Frontal cortex (tissue), 3 donors: ENCODE measurements at regions not wholly inside any gene's neighbourhood (a gene's known extent, or its start where the extent isn't known, plus 50 kb on each side); places are given as distances from the start of the nearest gene placed in this dataset.
"Not testable (repeated sequence)": the region's sequence is repeated elsewhere in the genome, so short reads cannot be mapped to it uniquely, and the experiment has no call there.

Source experiments
- DNase-seq, 2 donors: peaks; one replicate each; pipeline ENCODE4 v3.0.0; 2012; ENCODE audit warnings: low spot score in 2 of 2
- FAIRE-seq: peaks from 2 replicates; lab custom pipeline; 2012; peaks lifted over from hg19 to GRCh38; lab: Jason Lieb, UNC
- donor health status: control.
- donor health status: control.
- donor health status: control.

- FAIRE-seq: no peak
- no peak for DNase-seq
Observed at GRCh38 chrX:150099316-150099715, 161.0 kb upstream of the EOLA2 start.

GRCh38 chrX:150100261-150100660 lies 162.0 kb upstream of the EOLA2 start:
- DNase-seq: no peak
- FAIRE-seq: no peak

- FAIRE-seq: no peak
- no peak for DNase-seq
Observed at GRCh38 chrX:150118476-150118875, 180.2 kb upstream of the EOLA2 start.

DNA sequence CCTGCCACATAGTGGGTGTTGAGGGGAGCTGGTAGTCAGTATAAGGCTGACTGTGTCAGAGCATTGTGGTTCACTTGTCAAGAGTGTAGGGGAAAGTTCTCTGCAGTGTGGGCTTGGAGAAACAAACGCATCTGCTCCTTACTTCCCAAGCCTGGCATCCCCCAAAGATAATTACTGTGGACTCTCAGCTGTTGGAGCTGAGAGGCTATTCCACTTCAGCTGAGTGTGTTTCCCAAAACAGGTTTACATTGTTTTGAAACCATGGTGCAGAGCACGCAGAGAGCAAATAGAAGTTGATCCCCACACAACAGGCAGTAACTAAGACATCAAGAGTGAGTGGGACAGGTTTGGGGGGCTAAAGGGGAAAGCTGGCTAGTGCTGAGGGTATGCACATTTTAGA lies 181.0 kb upstream of the EOLA2 start:
- no peak for FAIRE-seq
- no peak for DNase-seq

- DNase-seq, FAIRE-seq: not testable (repeated sequence)
Observed at GRCh38 chrX:150125045-150125444, 186.8 kb upstream of the EOLA2 start.

GRCh38 chrX:150127216-150127615 lies 188.9 kb upstream of the EOLA2 start:
- DNase-seq: no peak
- FAIRE-seq: no peak

DNA sequence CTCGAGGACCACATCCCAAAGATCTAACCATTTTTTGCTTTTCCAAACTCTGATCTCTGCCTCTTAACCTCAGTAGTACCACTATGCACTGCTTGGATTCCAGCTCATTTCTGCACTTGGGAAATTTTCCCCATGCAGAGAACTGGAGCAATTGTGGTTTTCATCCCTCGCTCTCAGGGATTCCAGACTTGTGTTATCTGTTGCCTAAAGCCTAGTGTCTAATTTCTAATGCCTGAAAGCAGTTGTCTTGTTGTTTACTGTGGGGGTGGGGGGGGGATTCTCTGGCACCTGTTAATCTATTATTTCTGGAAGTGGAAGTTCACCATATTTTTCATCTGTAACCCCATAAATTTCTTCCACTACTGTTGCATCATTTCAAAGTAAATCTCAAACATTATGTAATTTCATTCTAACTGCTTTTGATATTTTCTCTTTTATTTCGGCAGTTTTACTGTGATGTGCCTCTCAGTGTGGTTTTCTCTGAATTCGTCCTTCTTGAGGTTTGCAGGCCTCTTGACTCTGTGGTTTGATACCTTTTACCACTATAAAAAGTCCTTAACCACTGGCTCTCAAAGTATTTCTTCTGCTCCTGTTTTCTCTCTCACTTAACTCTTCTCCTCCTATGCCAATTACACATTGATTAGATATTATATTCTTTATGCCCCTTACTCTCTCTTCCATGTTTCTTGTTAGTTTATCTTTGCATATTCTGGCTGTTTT lies 205.6 kb upstream of the EOLA2 start:
- DNase-seq: no peak
- no peak for FAIRE-seq

GRCh38 chrX:150146271-150146896 lies 208.1 kb upstream of the EOLA2 start:
- DNase-seq: no peak
- no peak for FAIRE-seq

DNA sequence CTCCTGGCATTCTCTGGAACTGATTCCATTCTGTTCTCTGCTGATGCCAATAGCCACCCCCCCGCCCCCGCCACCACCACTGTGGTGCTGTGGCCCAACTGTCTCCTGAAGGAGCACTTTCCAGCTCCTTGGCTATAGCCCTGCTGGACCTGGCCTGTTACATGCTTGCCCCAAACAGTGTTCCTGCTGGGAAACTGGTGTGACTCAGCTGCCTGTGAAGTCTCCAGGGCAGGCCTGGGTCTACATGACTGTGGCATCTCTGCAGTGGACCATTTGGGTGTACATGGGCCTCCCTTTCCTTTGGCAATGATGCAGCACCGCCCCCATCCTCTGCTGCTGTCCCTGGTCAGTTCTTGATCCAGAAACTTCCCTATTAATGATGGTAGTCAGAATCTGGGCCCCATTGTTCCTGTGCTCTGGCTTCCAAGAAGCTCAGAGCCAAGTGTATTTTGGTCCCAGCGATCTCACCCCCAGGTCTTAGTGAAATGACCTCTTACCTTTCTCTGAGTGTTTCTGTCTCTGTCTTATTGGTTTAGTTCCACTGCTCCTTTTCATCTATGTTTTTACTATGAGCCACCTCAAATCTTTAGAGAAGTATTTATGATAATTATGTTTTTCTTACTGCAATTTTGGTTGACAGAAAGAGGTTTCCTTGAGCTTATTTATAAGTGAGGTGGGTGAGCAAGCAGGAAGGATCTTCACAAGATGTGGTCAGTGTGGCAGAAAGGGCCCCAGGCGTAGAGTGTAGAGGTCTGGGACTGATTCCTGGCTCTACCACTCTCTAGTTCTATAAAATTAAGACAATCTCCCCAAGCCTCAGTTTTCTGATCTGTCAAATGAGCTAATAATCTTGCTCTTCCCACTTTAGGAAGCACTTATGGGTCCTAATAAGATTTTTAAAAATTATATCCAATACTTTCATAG lies 210.7 kb upstream of the EOLA2 start:
- FAIRE-seq: no peak

DNA sequence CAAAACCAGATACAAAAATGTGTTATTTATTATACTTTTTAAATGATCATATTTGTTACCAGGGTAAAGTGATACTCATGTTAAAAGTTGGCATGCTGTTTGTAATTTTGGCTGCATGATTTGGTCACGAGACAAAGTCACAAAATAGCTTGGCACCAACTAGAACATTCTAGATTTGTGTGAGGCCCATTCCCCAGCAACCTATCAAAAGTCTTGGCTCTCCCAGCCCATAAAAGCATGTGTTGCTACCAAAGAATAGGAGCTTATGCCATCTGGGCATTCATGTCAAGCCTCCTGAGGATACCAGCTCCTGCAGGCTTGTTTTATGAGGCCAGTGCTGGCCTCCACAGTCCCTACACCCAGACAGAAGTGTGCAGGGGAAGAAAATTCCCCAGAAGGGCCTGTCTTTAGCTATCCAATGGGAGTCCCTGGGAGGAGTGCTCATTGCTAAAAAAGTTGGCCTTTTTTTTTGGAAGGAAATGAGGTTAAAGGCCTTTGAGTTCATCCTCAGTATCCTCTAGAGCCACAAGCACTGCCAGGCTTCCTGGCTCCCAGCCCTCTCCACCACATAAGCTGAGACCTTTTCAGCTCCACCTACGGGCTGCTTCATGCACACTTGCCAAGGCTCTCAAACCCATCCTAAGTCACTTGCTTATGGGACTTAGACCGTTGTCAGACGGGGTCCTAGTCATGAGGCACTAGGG lies 211.9 kb upstream of the EOLA2 start:
- FAIRE-seq (no peak), DNase-seq (no peak)

More for the DNA sequence above, 210.7 kb upstream of the EOLA2 start:
- DNase-seq: no peak

DNA sequence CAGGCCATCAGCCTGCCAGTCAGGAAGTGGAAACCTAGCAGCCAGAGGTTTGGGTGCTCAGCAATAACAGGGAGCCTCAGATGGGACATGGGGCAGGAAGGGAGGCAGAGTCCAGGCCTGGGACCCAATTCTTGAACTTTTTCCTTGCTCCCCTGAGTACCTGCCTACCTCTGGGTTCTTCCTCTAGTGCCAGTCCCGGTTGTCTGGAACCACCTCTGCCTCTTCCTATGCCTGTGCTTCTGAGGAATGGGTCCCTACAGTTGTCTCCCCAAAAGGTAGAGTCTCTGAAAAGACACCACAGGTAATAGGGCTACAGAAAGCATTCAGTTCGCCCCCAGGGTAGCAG lies 212.4 kb upstream of the MAMLD1 start:
- FAIRE-seq: no peak
- DNase-seq: no peak

GRCh38 chrX:150152036-150152435 lies 211.1 kb upstream of the MAMLD1 start:
- no peak for FAIRE-seq
- no peak for DNase-seq

DNA sequence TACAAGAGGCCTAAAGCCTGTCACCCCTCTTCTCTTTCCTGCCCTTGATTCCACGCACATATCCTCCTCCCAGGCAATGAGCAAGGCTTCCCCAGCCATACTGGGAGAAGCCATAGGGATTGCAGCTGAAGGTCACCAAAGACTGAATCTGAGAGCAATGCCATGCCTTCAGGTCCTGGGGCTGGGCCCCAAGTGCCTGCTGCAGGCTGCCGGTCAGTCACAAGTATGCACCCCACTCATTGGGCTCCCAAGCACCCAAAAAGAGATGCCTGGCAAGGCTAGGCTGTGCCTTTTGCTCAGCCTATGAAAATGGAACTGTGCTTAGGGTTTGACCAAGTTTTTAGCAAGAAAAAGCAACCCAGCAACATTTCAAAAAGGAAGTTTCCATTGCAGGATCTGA lies 210.6 kb upstream of the MAMLD1 start:
- DNase-seq (no peak), FAIRE-seq (no peak)

DNA sequence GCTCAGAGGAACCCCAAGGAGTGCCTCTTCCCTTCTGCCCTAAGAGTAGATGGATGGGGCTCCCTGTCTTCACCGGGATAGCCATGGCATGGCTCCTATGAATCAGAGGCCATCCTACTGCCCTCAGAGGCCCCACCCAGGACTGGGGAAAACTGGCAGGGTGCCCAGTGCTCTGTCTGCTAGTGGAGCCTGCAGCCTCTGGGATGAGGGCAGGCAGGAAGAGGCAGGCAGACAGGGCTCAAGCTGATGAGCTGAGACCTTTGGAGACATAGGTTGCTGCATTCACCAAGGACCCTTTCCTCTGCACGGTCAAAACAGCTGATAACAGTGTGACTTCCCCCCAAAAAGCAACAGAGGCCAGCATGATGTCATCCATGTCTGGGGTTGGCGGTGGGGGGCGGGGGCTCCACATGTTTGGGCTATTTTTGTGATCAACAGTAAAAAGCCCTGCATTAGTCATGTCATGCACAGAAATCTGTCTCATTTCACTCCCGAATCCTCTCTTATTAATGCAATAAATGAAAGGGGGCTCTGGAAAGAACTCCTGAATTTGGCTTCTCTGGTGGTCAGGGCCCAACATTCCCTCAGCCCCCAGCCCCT lies 207.6 kb upstream of the MAMLD1 start:
- FAIRE-seq: no peak
- DNase-seq: no peak

DNA sequence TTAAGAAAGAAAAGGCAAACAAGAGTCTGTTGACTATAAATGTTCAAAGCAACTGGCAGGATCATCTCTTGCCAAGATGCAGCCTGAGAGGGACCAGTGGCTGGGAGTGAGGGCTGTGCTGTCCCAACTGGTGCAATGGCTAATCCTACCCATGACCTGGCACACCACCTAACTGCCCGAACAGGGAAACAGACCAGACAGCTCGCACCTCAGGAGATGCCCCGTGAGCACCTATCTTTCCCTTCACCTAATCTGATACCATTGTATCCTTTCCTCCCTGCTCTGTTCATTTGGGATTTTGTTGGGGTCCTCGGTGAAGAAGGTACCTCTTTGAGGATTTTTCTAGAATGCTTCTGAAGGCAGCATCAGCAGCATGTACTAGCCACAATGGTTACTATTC lies 206.5 kb upstream of the MAMLD1 start:
- DNase-seq: no peak
- no peak for FAIRE-seq

DNA sequence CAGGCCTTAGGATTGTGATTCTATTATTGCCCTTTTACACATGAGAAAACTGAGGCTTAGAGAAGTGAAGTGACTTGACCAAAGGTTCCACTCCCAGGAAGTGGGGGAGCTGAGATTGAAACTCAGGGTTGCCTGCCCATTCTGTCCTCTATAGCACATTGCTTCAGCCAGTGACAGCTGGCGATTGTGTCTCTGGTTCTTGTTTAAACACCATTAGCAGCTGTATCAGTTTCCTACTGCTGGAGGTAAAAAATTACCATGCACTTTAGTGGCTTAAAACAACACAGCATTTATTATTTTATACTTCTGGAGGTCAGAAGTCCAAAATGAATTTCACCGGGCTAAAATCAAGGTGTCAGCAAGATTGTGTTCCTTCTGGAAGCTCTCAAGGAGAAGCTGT lies 205.8 kb upstream of the MAMLD1 start:
- no peak for DNase-seq
- no peak for FAIRE-seq

DNA sequence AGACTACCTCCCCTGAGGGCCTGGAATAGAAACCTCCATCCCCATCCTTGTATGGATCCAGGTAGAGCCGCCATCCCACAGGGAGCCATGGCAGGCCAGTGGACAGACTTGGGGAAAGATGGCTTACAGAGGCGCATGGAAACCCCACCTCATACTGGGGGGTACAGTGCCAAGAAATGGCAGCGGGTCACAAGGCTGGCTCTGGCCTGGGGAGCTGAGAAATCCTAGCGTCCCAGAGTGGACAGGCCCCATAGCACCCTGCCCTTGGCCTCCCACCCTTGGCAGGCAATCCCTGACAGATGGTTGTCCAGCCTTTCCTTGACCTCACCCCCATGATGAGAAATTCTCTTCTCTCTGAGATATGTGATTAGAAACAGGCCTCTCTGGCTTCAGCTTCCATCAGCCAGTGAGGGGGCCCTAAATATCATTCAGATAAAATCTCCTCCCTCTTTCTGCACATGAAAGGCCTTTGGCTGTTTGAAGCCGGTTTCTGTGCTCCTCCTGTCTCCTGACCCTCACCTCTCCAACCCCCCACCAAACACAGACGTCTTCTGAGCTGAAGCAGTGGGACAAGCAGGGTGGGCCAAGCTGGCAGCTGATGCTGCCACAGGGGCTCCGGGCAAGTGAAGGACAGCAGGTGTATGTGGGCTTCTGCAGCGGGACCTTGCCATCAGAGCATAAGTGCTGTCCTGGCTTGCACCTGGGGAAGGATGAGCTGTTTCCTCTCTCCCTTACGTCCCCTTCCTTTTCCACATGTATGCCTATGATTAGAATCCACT lies 204.4 kb upstream of the MAMLD1 start:
- no peak for FAIRE-seq
- DNase-seq: no peak

GRCh38 chrX:150159537-150159936 lies 203.6 kb upstream of the MAMLD1 start:
- DNase-seq: no peak
- no peak for FAIRE-seq

DNA sequence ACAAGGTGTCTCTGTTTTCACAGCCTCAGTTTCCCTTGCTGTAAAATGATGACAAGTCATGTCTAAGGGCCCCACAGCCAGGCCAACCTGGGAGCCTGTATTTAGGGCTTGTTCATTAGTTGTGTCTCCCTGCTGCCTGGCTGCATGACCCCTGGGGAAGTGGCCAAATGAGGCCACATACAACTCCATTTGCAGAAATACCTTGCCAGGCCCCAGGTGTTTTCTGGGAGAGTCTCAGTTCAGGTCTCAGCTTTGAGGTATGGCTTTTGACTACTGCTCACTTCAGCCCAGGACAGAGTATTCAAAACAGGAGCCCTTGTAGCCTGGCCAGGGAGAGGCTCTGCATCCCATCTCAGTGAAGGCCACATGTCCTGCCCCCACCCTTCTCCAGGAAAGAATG lies 202.5 kb upstream of the MAMLD1 start:
- no peak for DNase-seq
- FAIRE-seq: no peak
